GM18498 (cell line): ENCODE measurements at regions not wholly inside any gene's neighbourhood (a gene's known extent, or its start where the extent isn't known, plus 50 kb on each side); places are given as distances from the start of the nearest gene placed in this dataset.

Experiments
- ATAC-seq: cut with Tn5 transposase; IDR thresholded peaks from one replicate; pipeline ENCODE4 v1.9.1; 2021; ENCODE audit warnings: mild to moderate bottlenecking, moderate library complexity; ENCODE audit not compliant: unreplicated experiment

GRCh38 chr16:62408760-62409159 is 372.5 kb upstream of the CDH8 start:
- ATAC-seq: no peak

- no peak for ATAC-seq
These were observed 370.1 kb upstream of the CDH8 start for GRCh38 chr16:62406387-62406786.

DNA sequence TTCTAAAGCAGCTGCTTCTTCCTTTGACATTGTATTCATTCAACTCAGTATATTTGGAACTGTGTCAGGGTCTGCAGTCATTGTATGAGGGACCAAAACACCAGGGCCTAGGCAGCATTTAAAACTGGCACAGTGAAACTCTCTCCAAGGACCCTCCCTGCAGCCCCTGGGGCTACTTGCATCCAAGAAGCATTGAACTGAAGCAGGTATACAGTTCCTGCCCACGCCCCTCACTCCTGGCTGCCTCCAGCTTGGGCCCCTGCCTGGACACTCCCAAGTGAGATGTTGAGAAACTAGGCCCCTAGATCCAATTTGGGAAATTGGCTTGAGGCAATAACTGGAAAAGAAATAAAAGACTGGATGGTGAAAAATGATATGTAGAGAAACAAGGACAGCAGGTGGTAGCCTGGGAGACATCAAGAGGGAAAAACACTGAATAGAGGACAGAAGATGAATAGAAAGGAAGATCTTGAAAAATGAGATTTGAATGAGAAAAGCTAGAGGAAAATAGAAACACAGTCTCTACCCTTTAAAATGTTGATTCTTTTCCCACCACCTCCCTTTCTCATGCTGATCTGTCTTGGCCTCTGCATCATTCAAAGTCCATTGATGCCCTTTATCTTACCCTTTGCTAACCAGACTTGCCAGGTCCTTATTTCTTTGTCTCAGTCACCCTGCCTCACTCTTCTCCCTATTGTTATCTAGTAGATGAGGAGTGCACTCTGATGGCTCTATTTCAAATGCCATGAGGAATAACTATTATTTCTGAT is 368.8 kb upstream of the CDH8 start:
- no peak for ATAC-seq

DNA sequence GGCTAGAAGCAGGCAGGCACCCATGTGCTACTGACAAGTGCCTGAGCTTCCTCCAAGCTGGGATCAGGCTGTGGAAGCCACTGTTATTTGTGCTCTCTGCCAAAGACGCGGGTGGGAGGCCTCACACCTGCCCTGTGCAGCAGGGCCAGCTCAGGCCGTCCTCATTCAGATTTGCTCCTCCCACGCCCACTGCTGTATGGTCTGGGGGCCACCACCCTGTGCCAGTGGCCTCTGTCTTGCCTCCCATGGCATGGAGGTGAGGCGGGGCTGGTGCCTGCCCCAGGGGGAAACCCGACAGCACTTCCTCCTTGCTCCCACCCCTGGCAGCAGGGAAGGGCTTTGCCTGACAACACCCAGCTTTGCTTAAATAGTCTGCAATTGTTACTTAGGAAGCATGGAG is 356.5 kb upstream of the CDH8 start:
- ATAC-seq: no peak

GRCh38 chr16:62391940-62392339 is 355.7 kb upstream of the CDH8 start:
- ATAC-seq: no peak

GRCh38 chr16:62391134-62391533 is 354.9 kb upstream of the CDH8 start:
- ATAC-seq: no peak

- no peak for ATAC-seq
These were observed 354.0 kb upstream of the CDH8 start for GRCh38 chr16:62390214-62390613.

DNA sequence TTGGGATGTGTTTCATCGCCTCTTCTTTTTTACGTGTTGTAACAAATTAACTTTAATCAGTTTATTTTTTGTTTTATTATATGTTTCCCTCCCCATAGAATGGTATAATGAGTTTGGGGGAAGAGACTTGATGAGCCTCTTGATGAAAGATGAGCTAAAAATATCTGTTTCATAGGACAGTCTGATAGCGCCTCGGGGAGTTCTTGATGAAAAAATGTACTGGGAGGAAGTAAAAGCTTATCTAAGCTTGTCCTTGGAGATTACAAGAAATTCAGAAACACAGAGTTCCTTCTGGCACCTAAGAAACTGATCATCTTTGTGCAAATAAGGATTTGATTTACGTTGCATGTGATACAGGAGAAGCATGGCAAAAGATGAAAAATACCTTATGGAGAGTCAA is 350.2 kb upstream of the CDH8 start:
- ATAC-seq: no peak

GRCh38 chr16:62383941-62384340 is 347.7 kb upstream of the CDH8 start:
- no peak for ATAC-seq

GRCh38 chr16:62370445-62370844 is 334.2 kb upstream of the CDH8 start:
- no peak for ATAC-seq

DNA sequence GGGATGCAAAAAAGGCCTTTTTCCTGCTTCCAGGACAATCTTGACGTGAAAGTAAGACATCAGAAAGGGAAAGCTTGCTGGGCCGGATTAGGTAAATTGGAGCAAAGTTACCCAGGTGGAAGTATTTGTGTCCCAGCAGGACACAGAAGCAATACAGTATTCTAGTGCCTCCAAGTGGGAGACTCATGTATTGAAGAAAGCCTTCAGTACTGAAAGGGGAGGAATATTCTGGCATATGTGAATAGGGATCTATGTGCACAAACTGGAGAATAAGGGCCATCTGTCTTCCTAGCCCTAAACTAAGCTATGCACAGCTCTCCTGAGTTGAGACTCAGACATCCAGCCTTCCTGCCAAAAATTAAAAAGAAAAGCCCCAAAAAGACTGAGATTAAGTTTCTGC is 327.3 kb upstream of the CDH8 start:
- ATAC-seq: no peak

DNA sequence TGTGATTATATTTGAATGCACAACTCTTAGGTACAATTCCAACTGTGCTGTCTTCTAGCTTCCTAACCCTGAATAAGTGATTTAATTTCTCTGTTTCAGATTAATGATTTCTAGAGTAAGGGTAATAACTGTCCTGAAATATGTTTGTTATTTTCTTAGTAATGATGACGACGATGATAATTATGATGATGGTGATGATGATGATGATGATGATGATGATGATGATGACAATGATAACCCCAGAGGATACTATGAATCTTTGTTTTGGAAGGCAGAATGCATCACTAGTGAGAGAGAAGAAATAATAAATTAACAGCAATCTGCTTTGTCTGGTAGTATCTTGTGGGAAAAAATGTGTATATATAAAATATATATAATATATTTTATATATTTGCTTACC is 317.1 kb upstream of the CDH8 start:
- ATAC-seq: no peak

- ATAC-seq: no peak
These were observed 306.0 kb upstream of the CDH8 start for GRCh38 chr16:62342216-62342615.

- no peak for ATAC-seq
These were observed 299.1 kb upstream of the CDH8 start for GRCh38 chr16:62335356-62335755.

GRCh38 chr16:62321606-62322005 is 285.4 kb upstream of the CDH8 start:
- no peak for ATAC-seq

DNA sequence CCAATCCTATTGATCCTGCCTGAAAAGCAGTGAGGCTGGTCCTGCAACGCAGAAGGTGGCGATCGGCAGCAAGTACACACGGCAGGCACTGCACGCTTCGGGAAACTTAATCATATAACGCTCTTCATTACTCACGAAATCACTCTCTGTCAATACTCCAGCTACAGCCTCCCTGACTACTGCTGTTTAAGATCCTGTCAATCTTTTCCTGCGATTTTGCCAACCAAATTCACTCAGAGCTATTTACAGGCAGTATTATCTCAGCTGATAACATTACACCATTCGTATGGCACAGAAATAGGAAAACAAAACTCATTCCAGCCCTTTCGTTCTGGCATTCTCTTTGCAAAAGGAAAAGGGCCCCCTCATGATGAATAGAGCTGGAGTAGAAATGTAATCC is 262.4 kb upstream of the CDH8 start:
- no peak for ATAC-seq

- ATAC-seq: no peak
These were observed 258.2 kb upstream of the CDH8 start for GRCh38 chr16:62294213-62294972.

DNA sequence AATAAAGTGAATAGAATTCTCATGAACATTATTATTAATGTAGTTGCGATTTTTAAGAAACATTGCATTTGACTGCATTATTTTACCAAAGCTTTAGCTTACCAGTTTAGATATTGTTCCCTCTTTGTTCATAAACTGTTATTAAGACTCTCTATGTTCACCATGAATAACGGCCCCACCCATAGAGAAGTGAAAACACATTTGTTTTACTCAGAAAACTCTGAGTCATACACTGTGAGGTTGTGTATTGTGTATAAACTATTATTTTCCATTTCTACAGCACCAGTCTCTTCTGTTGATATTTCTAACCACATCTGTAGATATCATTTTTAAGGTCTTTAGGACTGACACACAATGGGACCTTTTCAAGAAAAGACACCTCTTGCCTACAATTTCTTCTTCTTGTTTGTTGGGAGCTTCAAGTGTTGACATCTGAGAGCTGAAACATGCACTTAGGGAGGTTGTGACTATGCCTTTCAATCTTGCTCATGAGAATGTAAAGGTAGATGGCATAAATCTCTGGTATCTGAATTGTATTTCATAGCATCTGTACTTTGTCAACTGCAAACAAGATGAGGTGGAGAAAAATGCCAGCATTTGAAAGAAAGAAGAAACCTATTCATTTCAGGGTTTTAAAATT is 252.9 kb upstream of the CDH8 start:
- ATAC-seq: no peak

- no peak for ATAC-seq
These were observed 244.3 kb upstream of the CDH8 start for GRCh38 chr16:62280506-62280905.

DNA sequence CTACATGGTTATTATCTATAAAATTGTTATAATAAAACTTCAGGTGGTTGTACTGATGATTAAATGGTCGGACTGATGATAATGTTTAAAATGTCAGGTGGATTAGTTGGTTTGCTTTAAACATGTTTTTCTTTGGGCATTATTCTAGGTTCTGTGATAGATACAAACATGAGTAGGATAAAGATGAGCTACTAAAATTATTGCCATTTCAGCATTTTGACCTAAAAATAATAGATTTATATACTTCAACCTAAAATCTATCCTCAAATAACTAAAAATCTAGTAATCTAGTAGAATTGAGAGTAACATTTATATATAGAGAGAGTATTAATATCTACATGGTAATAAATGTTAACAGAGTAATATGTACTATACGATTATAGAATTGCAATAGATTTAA is 241.7 kb upstream of the CDH8 start:
- ATAC-seq: no peak

GRCh38 chr16:62276637-62277036 is 240.4 kb upstream of the CDH8 start:
- no peak for ATAC-seq

- no peak for ATAC-seq
These were observed 235.8 kb upstream of the CDH8 start for GRCh38 chr16:62272035-62272434.
